Hepatocyte (in vitro differentiated cells): ENCODE measurements at regions not wholly inside any gene's neighbourhood (a gene's known extent, or its start where the extent isn't known, plus 50 kb on each side); places are given as distances from the start of the nearest gene placed in this dataset.

Experiments
- DNase-seq: peaks from one replicate; pipeline ENCODE4 v3.0.0-alpha.2; 2016; ENCODE audit warnings: low spot score
- H2AFZ ChIP-seq: fragments of 200-600 bp; sonication (generic); 2 replicates; pipeline ENCODE4 v1.6.0; 2016; ENCODE audit warnings: antibody characterized with exemption, mild to moderate bottlenecking
- H3K27ac ChIP-seq: fragments of 200-600 bp; sonication (generic); 2 replicates; pipeline ENCODE4 v1.5.1; 2016; ENCODE audit warnings: mild to moderate bottlenecking
- H3K27me3 ChIP-seq: fragments of 200-600 bp; sonication (generic); 2 replicates; pipeline ENCODE4 v1.6.1; 2016
- H3K36me3 ChIP-seq: fragments of 200-600 bp; sonication (generic); replicated peaks from 2 replicates; pipeline ENCODE4 v1.5.1; 2016; ENCODE audit warnings: low read depth; ENCODE audit not compliant: insufficient read depth
- H3K4me1 ChIP-seq: fragments of 200-600 bp; sonication (generic); 2 replicates; pipeline ENCODE4 v1.5.1; 2016; ENCODE audit warnings: mild to moderate bottlenecking, moderate library complexity; ENCODE audit not compliant: insufficient read depth
- H3K4me2 ChIP-seq: fragments of 200-600 bp; sonication (generic); 2 replicates; pipeline ENCODE4 v1.6.0; 2016
- H3K4me3 ChIP-seq: fragments of 200-600 bp; sonication (generic); 2 replicates; pipeline ENCODE4 v1.5.1; 2016; ENCODE audit warnings: mild to moderate bottlenecking
- H3K79me2 ChIP-seq: fragments of 200-600 bp; sonication (generic); 2 replicates; pipeline ENCODE4 v1.6.0; 2017; ENCODE audit warnings: mild to moderate bottlenecking
- H3K9me2 ChIP-seq: fragments of 200-600 bp; sonication (generic); replicated peaks from 2 replicates; pipeline ENCODE4 v1.6.0; 2017; ENCODE audit warnings: mild to moderate bottlenecking; ENCODE audit not compliant: insufficient read depth
- H3K9me3 ChIP-seq: fragments of 200-600 bp; sonication (generic); 2 replicates; pipeline ENCODE4 v1.5.1; 2016; ENCODE audit warnings: low read depth, mild to moderate bottlenecking
- H4K20me1 ChIP-seq: fragments of 200-600 bp; sonication (generic); 2 replicates; pipeline ENCODE4 v1.6.0; 2016; ENCODE audit warnings: mild to moderate bottlenecking; ENCODE audit not compliant: insufficient read depth, poor library complexity, severe bottlenecking
- EZH2 ChIP-seq: fragments of 200-600 bp; sonication (generic); IDR thresholded peaks from 2 replicates; pipeline ENCODE4 v1.6.1; 2016; ENCODE audit warnings: antibody characterized with exemption, mild to moderate bottlenecking, borderline replicate concordance
- EZH2phosphoT487 ChIP-seq: fragments of 200-600 bp; sonication (generic); IDR thresholded peaks from one replicate; pipeline ENCODE4 v1.6.1; 2018; ENCODE audit warnings: antibody characterized with exemption, mild to moderate bottlenecking, low read depth, moderate library complexity; ENCODE audit not compliant: unreplicated experiment, severe bottlenecking
- WGBS: methylation state at CpG from one replicate; pipeline ENCODE4 v1.1.6; 2016; ENCODE audit warnings: low lambda C conversion rate; ENCODE audit errors: missing lambda C conversion rate; 5-methylcytosine and 5-hydroxymethylcytosine counted together
- TF ChIP-seq, protein P1 (sequence below): fragments of 200-600 bp; sonication (generic); IDR thresholded peaks from 2 replicates; pipeline ENCODE4 v1.5.1; 2016; ENCODE audit warnings: antibody characterized with exemption, mild to moderate bottlenecking; ENCODE audit not compliant: poor library complexity

DNA sequence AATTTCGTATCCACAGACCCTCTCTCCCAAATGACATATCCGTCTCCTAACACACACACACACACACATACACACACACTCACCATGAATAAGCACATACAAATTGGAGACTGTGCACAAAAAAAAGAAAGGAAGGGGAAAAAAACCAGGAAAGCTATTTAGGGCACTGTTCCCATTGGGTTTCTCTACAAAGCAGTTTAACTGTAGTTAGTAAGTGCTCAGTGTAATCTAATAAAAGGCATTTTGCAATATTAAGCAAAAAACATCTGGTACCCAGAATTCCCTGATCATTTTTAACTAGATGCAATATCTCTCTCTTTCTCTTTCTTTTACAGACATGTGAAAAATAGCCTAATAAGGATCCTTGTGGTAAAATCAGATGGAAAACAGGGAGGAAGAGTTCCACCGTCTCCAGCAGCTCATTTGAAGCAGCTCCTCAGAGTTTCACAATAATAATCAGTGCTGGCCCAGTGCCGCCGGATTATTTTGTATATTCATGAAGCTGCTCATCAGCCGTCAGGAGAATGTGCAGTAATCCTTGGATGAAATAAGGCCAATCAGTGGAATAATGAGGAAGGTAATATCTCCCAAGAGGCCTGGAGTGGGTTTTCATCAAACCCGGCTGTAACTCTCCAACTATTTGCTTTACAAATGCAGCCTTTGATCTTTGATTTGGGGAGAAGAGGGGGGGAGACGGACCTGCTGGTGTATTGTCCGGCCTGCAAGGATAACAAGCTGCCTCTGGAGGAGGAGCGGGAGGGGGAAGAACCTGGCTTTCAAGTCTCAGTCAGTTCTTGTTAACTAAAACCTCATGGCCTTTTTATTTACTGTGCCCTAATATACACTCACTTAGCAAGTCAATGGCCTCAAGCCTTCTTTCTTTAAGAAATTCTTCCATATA lies 227.6 kb upstream of the SMIM21 start:
- H3K4me1 ChIP-seq = peaks cover 17% of the 10 kb centered on the region
- H3K27me3 ChIP-seq = no peaks in the 10 kb centered on the region
- peak; percentile 29 for DNase-seq
- peak overlapping the region; percentile 31 for H2AFZ ChIP-seq
- no peaks in the 10 kb centered on the region for H3K9me2 ChIP-seq
- peak overlapping the region; percentile 54 for H3K27ac ChIP-seq
- peak overlapping the region; percentile 66 for H3K4me2 ChIP-seq
- no peak overlapping the region for H3K4me3 ChIP-seq
- no peaks in the 10 kb centered on the region for H3K36me3 ChIP-seq
- no peaks in the 10 kb centered on the region for H3K9me3 ChIP-seq
- TF ChIP-seq EZH2phosphoT487 = no peak
- no peak for TF ChIP-seq EZH2
- TF ChIP-seq, protein P1, sequence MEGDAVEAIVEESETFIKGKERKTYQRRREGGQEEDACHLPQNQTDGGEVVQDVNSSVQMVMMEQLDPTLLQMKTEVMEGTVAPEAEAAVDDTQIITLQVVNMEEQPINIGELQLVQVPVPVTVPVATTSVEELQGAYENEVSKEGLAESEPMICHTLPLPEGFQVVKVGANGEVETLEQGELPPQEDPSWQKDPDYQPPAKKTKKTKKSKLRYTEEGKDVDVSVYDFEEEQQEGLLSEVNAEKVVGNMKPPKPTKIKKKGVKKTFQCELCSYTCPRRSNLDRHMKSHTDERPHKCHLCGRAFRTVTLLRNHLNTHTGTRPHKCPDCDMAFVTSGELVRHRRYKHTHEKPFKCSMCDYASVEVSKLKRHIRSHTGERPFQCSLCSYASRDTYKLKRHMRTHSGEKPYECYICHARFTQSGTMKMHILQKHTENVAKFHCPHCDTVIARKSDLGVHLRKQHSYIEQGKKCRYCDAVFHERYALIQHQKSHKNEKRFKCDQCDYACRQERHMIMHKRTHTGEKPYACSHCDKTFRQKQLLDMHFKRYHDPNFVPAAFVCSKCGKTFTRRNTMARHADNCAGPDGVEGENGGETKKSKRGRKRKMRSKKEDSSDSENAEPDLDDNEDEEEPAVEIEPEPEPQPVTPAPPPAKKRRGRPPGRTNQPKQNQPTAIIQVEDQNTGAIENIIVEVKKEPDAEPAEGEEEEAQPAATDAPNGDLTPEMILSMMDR = no peak
- H4K20me1 ChIP-seq = no peaks in the 10 kb centered on the region
- no peaks in the 10 kb centered on the region for H3K79me2 ChIP-seq
- 28% methylated on average over 10 of the region's 10 CpGs for WGBS

DNA sequence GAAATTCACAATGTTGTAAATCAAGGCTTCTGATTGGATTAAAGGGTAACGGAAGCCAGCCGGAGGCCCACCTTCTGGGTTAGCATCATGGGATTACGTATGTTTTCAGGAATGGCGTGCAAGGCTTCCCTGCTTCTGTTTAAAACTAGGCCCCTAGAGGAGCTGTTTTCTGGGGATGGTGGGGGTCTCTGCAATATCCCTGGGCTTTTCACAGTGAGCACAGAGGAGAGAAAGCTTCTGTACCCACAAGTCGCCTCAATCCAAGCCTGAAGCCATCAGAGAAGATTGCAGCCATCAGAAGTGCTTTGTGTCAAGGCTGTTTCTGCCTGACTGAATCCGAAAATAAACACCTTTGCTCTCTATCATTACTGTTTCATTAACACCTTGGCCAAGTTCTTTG lies 226.9 kb upstream of the SMIM21 start:
- 81% methylated on average over 6 of the region's 6 CpGs for WGBS
- H3K27ac ChIP-seq = peak overlapping the region; percentile 54

DNA sequence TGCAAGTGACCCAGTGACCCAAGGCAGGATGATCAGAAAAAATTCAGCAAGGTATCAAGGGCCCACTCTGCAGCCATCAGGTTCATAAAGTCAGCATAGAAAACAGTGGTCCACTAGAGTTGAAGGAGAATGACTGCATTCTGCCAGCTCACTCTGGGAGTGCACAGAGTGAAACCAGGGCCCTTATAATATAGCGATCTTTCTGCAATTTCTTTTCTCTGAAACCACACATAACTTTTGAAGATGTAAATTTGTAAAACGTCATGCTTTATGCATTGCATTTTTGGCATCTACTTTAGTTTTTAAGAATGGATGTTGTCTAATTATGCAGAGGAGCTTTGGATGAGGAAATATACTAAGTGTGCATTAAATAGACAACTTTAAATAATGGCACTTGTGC lies 225.0 kb upstream of the SMIM21 start:
- no peak for DNase-seq
- Histone ChIP-seq H4K20me1 (no peaks in the 10 kb centered on the region), H3K4me3 (no peak overlapping the region), H3K4me2 (no peak overlapping the region), H3K9me2 (no peaks in the 10 kb centered on the region), H3K36me3 (no peaks in the 10 kb centered on the region), H3K9me3 (no peaks in the 10 kb centered on the region), H3K27ac (no peak overlapping the region), H3K27me3 (no peaks in the 10 kb centered on the region), H2AFZ (no peak overlapping the region), H3K79me2 (no peaks in the 10 kb centered on the region), H3K4me1 (peaks cover 17% of the 10 kb centered on the region)
- WGBS = 90% methylated on average over 2 of the region's 2 CpGs
- no peak for TF ChIP-seq EZH2phosphoT487
- TF ChIP-seq EZH2 = no peak

More for the DNA sequence above, 226.9 kb upstream of the SMIM21 start:
- H3K9me3 ChIP-seq = no peaks in the 10 kb centered on the region
- no peaks in the 10 kb centered on the region for H3K27me3 ChIP-seq
- TF ChIP-seq, protein P1 = no peak
- TF ChIP-seq EZH2phosphoT487 = no peak
- no peak for TF ChIP-seq EZH2
- no peaks in the 10 kb centered on the region for H3K36me3 ChIP-seq
- peaks cover 17% of the 10 kb centered on the region for H3K4me1 ChIP-seq
- H4K20me1 ChIP-seq = no peaks in the 10 kb centered on the region
- no peaks in the 10 kb centered on the region for H3K79me2 ChIP-seq
- no peaks in the 10 kb centered on the region for H3K9me2 ChIP-seq
- peak overlapping the region; percentile 66 for H3K4me2 ChIP-seq
- DNase-seq = no peak
- no peak overlapping the region for H2AFZ ChIP-seq
- no peak overlapping the region for H3K4me3 ChIP-seq

DNA sequence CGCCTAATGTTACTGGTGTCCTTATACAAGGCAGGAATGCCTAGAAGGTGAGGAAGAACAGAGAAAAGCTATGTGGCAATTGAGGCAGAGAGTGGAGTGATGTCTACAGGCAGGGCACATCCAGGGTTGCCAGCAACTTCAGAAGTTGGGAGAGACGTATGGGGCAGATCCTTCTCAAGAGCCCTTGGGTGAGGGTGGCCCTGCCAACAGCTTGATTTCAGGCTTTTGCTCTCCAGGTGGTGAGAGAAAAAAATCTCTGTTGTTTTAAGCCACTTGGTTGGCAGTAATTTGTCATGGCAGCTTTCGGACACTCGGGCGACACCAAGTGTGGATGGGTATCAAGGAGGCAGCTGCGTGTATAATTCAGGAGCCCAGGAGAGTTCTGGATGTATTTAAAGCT lies 217.4 kb upstream of the SMIM21 start:
- TF ChIP-seq EZH2 = no peak
- TF ChIP-seq, protein P1 = no peak
- no peak for TF ChIP-seq EZH2phosphoT487
- H3K27ac ChIP-seq = no peak overlapping the region
- WGBS = 97% methylated on average over 6 of the region's 6 CpGs

More for the DNA sequence above, 217.4 kb upstream of the SMIM21 start:
- Histone ChIP-seq H3K4me2 (no peak overlapping the region), H4K20me1 (no peaks in the 10 kb centered on the region), H3K27me3 (no peaks in the 10 kb centered on the region), H2AFZ (no peak overlapping the region), H3K4me1 (no peaks in the 10 kb centered on the region), H3K9me2 (no peaks in the 10 kb centered on the region), H3K9me3 (no peaks in the 10 kb centered on the region), H3K36me3 (no peaks in the 10 kb centered on the region), H3K4me3 (no peak overlapping the region), H3K79me2 (no peaks in the 10 kb centered on the region)
- no peak for DNase-seq
